ENCODE measurements at regions not wholly inside any gene's neighbourhood (a gene's known extent, or its start where the extent isn't known, plus 50 kb on each side); places are given as distances from the start of the nearest gene placed in this dataset.

DNA sequence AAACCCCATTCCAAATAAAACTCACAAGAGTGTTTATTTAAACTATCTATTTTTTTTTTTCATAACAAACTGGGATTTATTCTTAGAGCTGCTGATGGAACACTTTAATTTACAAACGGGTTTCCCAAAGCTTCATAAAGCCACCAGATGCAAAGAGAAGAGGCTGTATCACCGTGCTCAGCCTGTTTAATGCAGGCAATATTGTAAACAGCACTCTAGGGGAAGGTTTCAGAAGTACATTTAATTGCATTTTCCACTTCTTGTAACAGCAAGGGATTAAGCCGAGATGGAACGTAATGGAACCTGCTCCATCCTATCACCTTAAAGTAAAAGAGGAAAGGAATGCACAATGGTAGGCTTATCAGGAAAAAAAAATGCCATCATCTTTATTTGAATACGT lies 550.6 kb upstream of the ARGLU1 start:
- ChIA-PET POLR2A (no interaction called here), CTCF (interaction anchor here (1.5 kb wide), 2 partner anchors 16 to 19 kb away, joined by 3 read pairs; no protein-coding TSS in a partner anchor)
- Histone ChIP-seq H3K79me2 (ENCODE audit: insufficient read depth) (no peaks in the 10 kb centered on the region), H3K4me3 (ENCODE audit: low read depth in 2 of 2, low read length in 1 of 2) (no peak overlapping the region), H3K9me3 (no peaks in the 10 kb centered on the region), H3K27ac (ENCODE audit: low read depth in 2 of 2, low read length in 1 of 2) (no peak overlapping the region), H3K9ac (no peak overlapping the region), H3K4me1 (ENCODE audit: control insufficient read depth in 1 of 2, insufficient read depth in 2 of 2, low read depth in 1 of 2, low read length in 1 of 2) (peaks cover 0 to 3% of the 10 kb centered on the region in 2 experiments; a peak in 1 of 4 replicates), H3F3A (replicated peaks; ENCODE audit: insufficient read depth) (no peaks in the 10 kb centered on the region), H3K4me2 (no peak overlapping the region), H3K9me2 (no peaks in the 10 kb centered on the region), H3K36me3 (replicated peaks in 1 of 2; ENCODE audit: control insufficient read depth in 1 of 2, insufficient read depth in 2 of 2, low read length in 1 of 2) (no peaks in the 10 kb centered on the region), H4K20me1 (ENCODE audit: insufficient read depth) (no peaks in the 10 kb centered on the region), H3K27me3 (ENCODE audit: insufficient read depth) (no peaks in the 10 kb centered on the region), H2AFZ (ENCODE audit: low read depth) (no peak overlapping the region)
- DNase-seq, result no peak
- 41% methylated on average over 5 of the region's 5 CpGs for WGBS (ENCODE audit: low lambda C conversion rate)
- TF ChIP-seq FOSL2 (IDR thresholded peaks at IDR 0.05; ENCODE audit: borderline replicate concordance, low read depth) (no peak), EP300 (IDR thresholded peaks at IDR 0.05; ENCODE audit: borderline replicate concordance in 1 of 2, low read depth in 1 of 2, low read length in 1 of 2) (no peak), FOXJ3 (CRISPR knock-in tag; IDR thresholded peaks at IDR 0.05) (no peak), TAF1 (IDR thresholded peaks at IDR 0.05; ENCODE audit: borderline replicate concordance, low read depth, low read length) (no peak), ELF1 (IDR thresholded peaks at IDR 0.05) (no peak), FOXM1 (IDR thresholded peaks at IDR 0.05; ENCODE audit: low read depth) (no peak), CHD2 (IDR thresholded peaks at IDR 0.05; ENCODE audit: low read length, partially characterized antibody) (no peak), GABPA (IDR thresholded peaks at IDR 0.05; ENCODE audit: low read depth) (no peak), JUND (IDR thresholded peaks at IDR 0.05) (no peak)
- TF ChIP-seq, protein P1, sequence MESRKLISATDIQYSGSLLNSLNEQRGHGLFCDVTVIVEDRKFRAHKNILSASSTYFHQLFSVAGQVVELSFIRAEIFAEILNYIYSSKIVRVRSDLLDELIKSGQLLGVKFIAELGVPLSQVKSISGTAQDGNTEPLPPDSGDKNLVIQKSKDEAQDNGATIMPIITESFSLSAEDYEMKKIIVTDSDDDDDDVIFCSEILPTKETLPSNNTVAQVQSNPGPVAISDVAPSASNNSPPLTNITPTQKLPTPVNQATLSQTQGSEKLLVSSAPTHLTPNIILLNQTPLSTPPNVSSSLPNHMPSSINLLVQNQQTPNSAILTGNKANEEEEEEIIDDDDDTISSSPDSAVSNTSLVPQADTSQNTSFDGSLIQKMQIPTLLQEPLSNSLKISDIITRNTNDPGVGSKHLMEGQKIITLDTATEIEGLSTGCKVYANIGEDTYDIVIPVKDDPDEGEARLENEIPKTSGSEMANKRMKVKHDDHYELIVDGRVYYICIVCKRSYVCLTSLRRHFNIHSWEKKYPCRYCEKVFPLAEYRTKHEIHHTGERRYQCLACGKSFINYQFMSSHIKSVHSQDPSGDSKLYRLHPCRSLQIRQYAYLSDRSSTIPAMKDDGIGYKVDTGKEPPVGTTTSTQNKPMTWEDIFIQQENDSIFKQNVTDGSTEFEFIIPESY (IDR thresholded peaks at IDR 0.05; ENCODE audit: borderline replicate concordance, low read depth), result no peak
- TF ChIP-seq, protein P2, sequence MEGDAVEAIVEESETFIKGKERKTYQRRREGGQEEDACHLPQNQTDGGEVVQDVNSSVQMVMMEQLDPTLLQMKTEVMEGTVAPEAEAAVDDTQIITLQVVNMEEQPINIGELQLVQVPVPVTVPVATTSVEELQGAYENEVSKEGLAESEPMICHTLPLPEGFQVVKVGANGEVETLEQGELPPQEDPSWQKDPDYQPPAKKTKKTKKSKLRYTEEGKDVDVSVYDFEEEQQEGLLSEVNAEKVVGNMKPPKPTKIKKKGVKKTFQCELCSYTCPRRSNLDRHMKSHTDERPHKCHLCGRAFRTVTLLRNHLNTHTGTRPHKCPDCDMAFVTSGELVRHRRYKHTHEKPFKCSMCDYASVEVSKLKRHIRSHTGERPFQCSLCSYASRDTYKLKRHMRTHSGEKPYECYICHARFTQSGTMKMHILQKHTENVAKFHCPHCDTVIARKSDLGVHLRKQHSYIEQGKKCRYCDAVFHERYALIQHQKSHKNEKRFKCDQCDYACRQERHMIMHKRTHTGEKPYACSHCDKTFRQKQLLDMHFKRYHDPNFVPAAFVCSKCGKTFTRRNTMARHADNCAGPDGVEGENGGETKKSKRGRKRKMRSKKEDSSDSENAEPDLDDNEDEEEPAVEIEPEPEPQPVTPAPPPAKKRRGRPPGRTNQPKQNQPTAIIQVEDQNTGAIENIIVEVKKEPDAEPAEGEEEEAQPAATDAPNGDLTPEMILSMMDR (IDR thresholded peaks at IDR 0.05), result no peak
- TF ChIP-seq, protein P3, sequence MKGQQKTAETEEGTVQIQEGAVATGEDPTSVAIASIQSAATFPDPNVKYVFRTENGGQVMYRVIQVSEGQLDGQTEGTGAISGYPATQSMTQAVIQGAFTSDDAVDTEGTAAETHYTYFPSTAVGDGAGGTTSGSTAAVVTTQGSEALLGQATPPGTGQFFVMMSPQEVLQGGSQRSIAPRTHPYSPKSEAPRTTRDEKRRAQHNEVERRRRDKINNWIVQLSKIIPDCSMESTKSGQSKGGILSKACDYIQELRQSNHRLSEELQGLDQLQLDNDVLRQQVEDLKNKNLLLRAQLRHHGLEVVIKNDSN (IDR thresholded peaks at IDR 0.05; ENCODE audit: borderline replicate concordance, low read depth), result no peak

DNA sequence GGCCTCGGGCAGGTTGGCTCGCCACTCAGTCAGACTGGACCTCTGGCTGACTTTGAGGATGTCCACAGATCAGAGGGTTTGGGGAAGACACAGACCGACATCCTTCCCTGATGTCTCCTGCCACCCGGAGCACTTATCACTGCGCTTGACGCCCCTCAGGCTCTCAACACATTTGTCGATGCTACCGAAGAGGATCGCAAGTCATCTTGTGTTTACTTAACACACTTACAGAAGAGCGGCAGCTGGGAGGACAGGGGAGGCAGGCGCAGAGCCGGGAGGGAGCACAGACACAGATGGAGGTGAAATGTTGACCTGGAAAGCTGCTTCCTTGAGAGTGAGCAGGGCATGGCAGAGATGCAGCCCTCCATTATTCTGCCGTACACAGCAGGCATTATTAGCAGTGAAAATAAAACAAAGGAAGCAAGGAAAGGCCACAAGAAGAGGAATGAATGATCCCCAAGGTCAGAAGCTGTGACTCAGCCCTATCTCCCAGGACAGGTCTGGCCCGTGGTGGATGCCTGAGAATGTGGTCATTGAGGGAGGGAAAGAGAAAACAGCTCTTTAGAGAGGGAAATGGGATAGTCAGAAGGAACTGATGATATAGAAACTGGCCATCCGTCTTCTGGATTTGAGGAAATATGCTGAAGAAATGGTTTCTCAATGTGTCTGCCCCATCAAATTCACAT lies 549.5 kb upstream of the ARGLU1 start:
- H3K27me3 ChIP-seq (ENCODE audit: insufficient read depth), result no peaks in the 10 kb centered on the region
- peaks cover 0 to 1% of the 10 kb centered on the region in 2 experiments; a peak in 1 of 4 replicates for H3K4me1 ChIP-seq (ENCODE audit: control insufficient read depth in 1 of 2, insufficient read depth in 2 of 2, low read depth in 1 of 2, low read length in 1 of 2)
- H3K4me3 ChIP-seq (ENCODE audit: low read depth in 2 of 2, low read length in 1 of 2), result no peak overlapping the region
- POLR2A ChIA-PET, result no interaction called here
- CTCF ChIA-PET, result interaction anchor here (1.1 kb wide), 1 partner anchor 38 kb away, joined by 3 read pairs; no protein-coding TSS in a partner anchor
- H3F3A ChIP-seq (replicated peaks; ENCODE audit: insufficient read depth), result no peaks in the 10 kb centered on the region
- WGBS (ENCODE audit: low lambda C conversion rate), result 64% methylated on average over 12 of the region's 15 CpGs
- DNase-seq, result no peak
- H3K9me3 ChIP-seq, result no peaks in the 10 kb centered on the region
- no peak overlapping the region for H3K27ac ChIP-seq (ENCODE audit: low read depth in 2 of 2, low read length in 1 of 2)
- no peaks in the 10 kb centered on the region for H4K20me1 ChIP-seq (ENCODE audit: insufficient read depth)
- no peak overlapping the region for H2AFZ ChIP-seq (ENCODE audit: low read depth)
- no peaks in the 10 kb centered on the region for H3K9me2 ChIP-seq
- no peak overlapping the region for H3K4me2 ChIP-seq
- H3K9ac ChIP-seq, result no peak overlapping the region
- no peaks in the 10 kb centered on the region for H3K79me2 ChIP-seq (ENCODE audit: insufficient read depth)
- no peaks in the 10 kb centered on the region for H3K36me3 ChIP-seq (replicated peaks in 1 of 2; ENCODE audit: control insufficient read depth in 1 of 2, insufficient read depth in 2 of 2, low read length in 1 of 2)
- TF ChIP-seq, protein P4, sequence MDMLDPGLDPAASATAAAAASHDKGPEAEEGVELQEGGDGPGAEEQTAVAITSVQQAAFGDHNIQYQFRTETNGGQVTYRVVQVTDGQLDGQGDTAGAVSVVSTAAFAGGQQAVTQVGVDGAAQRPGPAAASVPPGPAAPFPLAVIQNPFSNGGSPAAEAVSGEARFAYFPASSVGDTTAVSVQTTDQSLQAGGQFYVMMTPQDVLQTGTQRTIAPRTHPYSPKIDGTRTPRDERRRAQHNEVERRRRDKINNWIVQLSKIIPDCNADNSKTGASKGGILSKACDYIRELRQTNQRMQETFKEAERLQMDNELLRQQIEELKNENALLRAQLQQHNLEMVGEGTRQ (IDR thresholded peaks at IDR 0.05; ENCODE audit: borderline replicate concordance, low read depth, low read length), result no peak
- TF ChIP-seq MEF2A (IDR thresholded peaks at IDR 0.05; ENCODE audit: borderline replicate concordance, low read depth) (no peak), GATA2 (CRISPR knock-in tag; IDR thresholded peaks at IDR 0.05) (no peak)
- TF ChIP-seq, protein P2 (IDR thresholded peaks at IDR 0.05), result no peak
